Kidney (tissue), 13 donors: ENCODE measurements at regions not wholly inside any gene's neighbourhood (a gene's known extent, or its start where the extent isn't known, plus 50 kb on each side); places are given as distances from the start of the nearest gene placed in this dataset.

ENCODE experiments used
- DNase-seq, 5 donors: peaks; one replicate each; pipeline ENCODE4 v3.0.0-alpha.2; 2013 to 2020
- FAIRE-seq: peaks from 2 replicates; lab custom pipeline; 2012; peaks lifted over from hg19 to GRCh38; lab: Jason Lieb, UNC
- H3K27ac ChIP-seq, 2 donors: one replicate each; pipeline ENCODE4 v1.7.0; 2013; ENCODE audit warnings: low read depth in 2 of 2, low read length in 2 of 2, inconsistent platforms in 1 of 2
- H3K27me3 ChIP-seq: one replicate; pipeline ENCODE4 v1.7.1; 2013; ENCODE audit warnings: low read length, inconsistent platforms; ENCODE audit not compliant: control insufficient read depth, insufficient read depth
- H3K36me3 ChIP-seq, 3 donors: one replicate each; pipeline versions ENCODE4 v1.7.0 to v1.7.1; 2013; ENCODE audit warnings: low read length in 3 of 3, control low read depth in 1 of 3, inconsistent platforms in 1 of 3; ENCODE audit not compliant: insufficient read depth in 3 of 3, control insufficient read depth in 2 of 3
- H3K4me1 ChIP-seq, 3 donors: one replicate each; pipeline versions ENCODE4 v1.7.0 to v1.7.1; 2013; ENCODE audit warnings: low read length in 3 of 3, inconsistent platforms in 1 of 3, low read depth in 1 of 3; ENCODE audit not compliant: control insufficient read depth in 2 of 3, insufficient read depth in 2 of 3
- H3K4me3 ChIP-seq, 3 donors: one replicate each; pipeline versions ENCODE4 v1.7.0 to v1.8.1; 2013; ENCODE audit warnings: low read length in 3 of 3, control low read depth in 1 of 3, inconsistent platforms in 1 of 3
- H3K9ac ChIP-seq, 3 donors: one replicate each; pipeline versions ENCODE4 v1.7.0 to v1.7.1; 2013; ENCODE audit warnings: low read length in 3 of 3, control low read depth in 1 of 3, inconsistent platforms in 1 of 3
- H3K9me3 ChIP-seq, 3 donors: one replicate each; pipeline versions ENCODE4 v1.7.0 to v1.7.1; 2013; ENCODE audit warnings: low read length in 3 of 3, control low read depth in 1 of 3, inconsistent platforms in 1 of 3; ENCODE audit not compliant: control insufficient read depth in 2 of 3, insufficient read depth in 1 of 3
- CTCF ChIP-seq: IDR thresholded peaks from 3 replicates; pipeline ENCODE4 v1.5.1; 2012; ENCODE audit warnings: mild to moderate bottlenecking, moderate library complexity, borderline replicate concordance; ENCODE audit not compliant: insufficient read depth; ENCODE audit errors: extremely low read depth
- intact Hi-C: fragments of 100-400 bp; cut with DNase I; formaldehyde crosslinking; loops from one replicate; pipeline ENCODE4 v1.11.1; 2022
- donor health status: control.
- donor health status: control.
- donor health status: control.
- donor health status: control.
- donor health status: control.
- donor health status: DM: yes; HTN: yes; CAD: no.
- donor health status: Normal renal cell carcinoma (clear cell type).

- DNase-seq (no peak), FAIRE-seq (peak; percentile 15)
- Histone ChIP-seq H3K4me1 (peaks cover 0 to 3% (median 2%) of the 10 kb centered on the region in 3 donors), H3K4me3 (peak overlapping the region in 2 of 3 donors; percentile 4 to 40), H3K9me3 (no peaks in the 10 kb centered on the region), H3K27ac (no peak overlapping the region), H3K36me3 (no peaks in the 10 kb centered on the region), H3K27me3 (no peaks in the 10 kb centered on the region), H3K9ac (no peak overlapping the region)
- TF ChIP-seq CTCF = no peak
- intact Hi-C loops = no loop called here
Measured at GRCh38 chr10:60576130-60577069, 186.7 kb upstream of the ANK3 start.

- no peak for TF ChIP-seq CTCF
Measured at GRCh38 chr10:60575105-60575504, 185.4 kb upstream of the ANK3 start.

GRCh38 chr10:60574388-60574787 is 184.7 kb upstream of the ANK3 start:
- H3K27ac ChIP-seq = no peak overlapping the region
- FAIRE-seq = no peak

More at GRCh38 chr10:60575105-60575504, 185.4 kb upstream of the ANK3 start:
- Histone ChIP-seq H3K27ac (no peak overlapping the region), H3K9ac (no peak overlapping the region), H3K27me3 (no peaks in the 10 kb centered on the region), H3K9me3 (no peaks in the 10 kb centered on the region), H3K4me1 (peaks cover 0 to 7% (median 2%) of the 10 kb centered on the region in 3 donors), H3K36me3 (no peaks in the 10 kb centered on the region), H3K4me3 (no peak overlapping the region)
- FAIRE-seq = no peak
- intact Hi-C loops = no loop called here
- no peak for DNase-seq

More at GRCh38 chr10:60574388-60574787, 184.7 kb upstream of the ANK3 start:
- Histone ChIP-seq H3K4me3 (no peak overlapping the region), H3K9me3 (no peaks in the 10 kb centered on the region), H3K4me1 (peaks cover 0 to 7% (median 2%) of the 10 kb centered on the region in 3 donors), H3K36me3 (no peaks in the 10 kb centered on the region), H3K9ac (no peak overlapping the region), H3K27me3 (no peaks in the 10 kb centered on the region)
- DNase-seq = no peak
- no peak for TF ChIP-seq CTCF
- intact Hi-C loops = no loop called here
